HT-29 (cell line): ENCODE measurements at regions not wholly inside any gene's neighbourhood (a gene's known extent, or its start where the extent isn't known, plus 50 kb on each side); places are given as distances from the start of the nearest gene placed in this dataset.
"Not testable (repeated sequence)": the region's sequence is repeated elsewhere in the genome, so short reads cannot be mapped to it uniquely, and the experiment has no call there.

Experiments used
- DNase-seq: peaks from one replicate; pipeline ENCODE4 v3.0.0-alpha.2; 2015; ENCODE audit warnings: low spot score

DNA sequence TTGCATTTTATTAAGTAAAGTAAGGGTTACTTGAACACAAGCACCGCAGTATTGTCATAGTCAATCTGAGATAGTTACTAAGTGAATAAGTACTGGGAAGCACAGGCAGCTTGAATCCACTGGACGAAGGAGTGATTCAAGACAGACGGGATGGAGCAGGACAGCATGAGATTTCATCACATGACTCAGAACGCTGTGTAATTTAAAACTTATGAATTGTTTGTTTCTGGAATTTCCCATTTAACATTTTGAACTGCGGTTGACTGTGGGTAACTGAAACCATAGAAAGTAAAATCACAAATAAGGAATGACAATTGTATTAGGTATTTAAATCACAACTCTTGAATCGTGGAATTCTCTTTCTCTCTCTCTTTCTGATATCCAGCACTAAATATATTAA, 1630.4 kb upstream of the SEL1L start:
- DNase-seq, result no peak

DNA sequence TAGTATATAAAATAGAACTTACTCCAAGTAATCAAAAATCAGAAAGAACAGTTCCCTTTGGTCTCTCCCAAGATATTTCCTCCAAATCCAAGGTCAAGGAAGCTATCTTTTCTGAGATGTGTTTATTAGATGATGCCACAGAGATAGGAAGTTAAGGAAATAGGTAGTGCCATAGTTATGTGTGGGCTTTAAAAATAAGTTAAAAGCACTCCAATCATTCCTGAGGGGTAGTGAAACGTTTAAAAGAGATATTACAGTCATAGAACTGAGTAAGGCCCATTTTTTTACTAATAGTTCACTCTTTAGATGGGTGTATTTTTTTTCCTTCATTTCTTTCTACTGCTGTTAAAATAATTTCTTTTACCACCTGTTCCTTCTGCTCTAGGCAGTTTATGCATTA, 1630.9 kb upstream of the SEL1L start:
- DNase-seq, result no peak

DNA sequence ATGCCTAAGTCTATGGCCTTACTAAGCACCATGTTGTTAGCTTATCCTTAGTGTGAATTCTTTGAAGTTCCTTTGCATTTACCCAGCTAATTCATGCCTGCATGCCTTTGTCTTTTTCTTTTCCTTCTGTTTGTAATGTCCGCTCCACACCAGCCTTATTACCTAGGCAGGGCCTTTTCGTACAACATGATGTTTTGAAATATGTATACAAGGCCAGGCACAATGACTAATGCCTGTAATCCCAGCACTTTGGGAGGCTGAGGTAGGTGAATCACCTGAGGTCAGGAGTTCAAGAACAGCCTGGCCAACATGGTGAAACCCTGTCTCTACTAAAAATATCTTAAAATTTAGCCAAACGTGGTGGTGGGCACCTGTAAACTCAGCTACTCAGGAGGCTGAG, 1636.5 kb upstream of the SEL1L start:
- no peak for DNase-seq

DNA sequence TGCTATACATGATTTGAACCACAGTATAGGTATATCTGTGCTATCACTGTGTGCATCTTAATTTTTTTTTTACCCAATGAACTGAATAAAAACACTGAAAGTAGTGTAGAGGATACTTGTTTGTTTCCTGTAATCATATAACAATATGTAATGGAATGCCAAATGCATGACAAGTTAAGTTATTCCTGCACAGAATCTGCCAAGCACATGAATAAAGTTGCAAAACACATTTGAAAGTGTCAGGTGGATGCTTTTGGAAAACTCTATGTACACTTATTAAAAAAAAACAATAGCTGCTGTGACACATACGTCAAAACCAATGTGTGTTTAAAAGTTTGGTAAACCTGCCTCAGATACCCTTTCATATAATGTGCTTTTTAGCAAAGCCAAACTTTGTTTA, 1638.1 kb upstream of the SEL1L start:
- DNase-seq, result no peak

DNA sequence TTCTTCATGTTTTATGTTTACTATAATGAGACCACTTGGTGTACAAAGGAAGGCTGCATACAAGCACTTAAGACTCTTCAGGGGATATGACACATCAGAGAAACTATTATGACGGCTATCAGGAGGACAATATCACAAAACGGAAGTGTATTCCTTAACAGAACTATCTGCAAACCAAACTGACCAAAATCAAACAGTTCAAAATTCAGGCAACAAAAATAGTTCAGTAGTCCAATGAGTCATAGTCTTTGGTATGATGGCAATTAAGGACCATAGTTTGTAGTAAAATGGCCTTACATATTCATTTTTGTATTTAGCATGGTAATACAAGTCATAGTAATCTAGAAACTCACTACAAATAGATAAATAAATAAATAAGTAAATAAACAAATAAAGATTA, 1638.7 kb upstream of the SEL1L start:
- DNase-seq, result no peak

DNA sequence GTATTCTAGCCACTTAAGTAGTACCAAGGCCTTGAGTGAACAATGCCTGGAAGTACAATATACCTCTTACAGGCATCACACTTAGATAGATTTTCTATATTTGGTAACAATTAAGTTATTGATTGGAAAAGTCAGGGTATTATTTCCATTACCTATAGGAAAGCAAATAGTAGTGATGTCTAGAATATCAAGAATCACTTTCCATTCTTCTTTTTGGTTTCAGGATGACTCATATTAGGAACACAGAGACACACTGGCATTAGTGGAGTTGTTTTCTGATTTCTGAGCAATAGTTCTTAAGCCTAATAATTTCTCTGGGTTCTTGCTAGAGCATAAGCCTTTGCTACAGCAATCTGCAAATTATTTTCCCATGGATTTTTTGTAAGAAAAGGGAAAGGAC, 1640.0 kb upstream of the SEL1L start:
- no peak for DNase-seq

DNA sequence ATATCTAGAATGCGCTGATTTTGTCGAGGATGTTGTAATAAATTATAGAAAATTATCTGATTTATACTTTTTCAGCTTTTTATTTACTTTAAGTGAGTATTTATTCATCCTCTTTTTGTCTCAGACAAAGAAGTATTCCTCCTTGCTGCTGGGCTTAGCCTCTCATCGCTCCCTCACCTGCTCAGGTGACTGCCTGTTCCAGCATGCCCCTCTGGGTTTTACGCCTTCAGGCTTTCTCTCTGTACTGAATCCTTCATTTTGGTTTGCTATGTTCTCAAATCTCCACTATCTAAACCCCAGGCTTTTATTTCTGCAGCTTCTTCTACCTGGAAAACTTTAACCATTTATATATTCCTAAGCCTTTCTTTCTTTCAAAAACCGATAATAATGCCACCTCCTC, 1650.9 kb upstream of the SEL1L start:
- no peak for DNase-seq

DNA sequence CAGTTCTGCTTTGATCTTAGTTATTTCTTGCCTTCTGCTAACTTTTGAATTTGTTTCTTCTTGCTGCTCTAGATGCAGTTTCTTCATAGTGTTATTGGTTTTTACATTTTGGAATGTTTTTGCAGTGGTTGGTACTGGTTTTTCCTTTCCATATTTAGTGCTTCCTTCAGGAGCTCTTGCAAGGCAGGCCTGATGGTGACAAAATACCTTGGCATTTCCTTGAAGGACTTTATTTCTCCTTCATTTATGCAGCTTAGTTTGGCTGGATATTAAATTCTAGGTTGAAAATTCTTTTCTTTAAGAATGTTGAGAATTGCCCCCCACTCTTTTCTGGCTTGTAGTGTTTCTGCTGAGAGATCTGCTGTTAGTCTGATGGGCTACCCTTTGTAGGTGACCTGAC, 1654.7 kb upstream of the SEL1L start:
- DNase-seq, result not testable (repeated sequence)

DNA sequence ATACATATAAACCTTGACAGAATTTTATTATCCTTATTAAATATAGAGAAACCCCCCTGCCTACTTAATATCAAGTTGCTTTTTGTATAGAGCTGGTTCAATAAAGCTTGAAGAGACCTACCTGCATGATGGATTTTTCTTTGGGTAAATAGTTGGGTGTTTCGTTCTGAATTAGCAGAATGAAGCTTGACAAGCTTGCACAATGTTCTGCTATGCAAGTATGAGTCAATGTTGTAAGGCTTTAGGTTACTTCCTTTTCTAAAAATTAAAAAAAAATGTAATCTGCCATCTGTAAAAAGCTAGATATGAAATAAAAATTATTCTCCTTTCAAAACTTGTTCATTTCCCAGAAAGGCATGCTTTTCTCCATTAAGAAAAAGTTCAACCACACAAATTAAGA, 1662.6 kb upstream of the SEL1L start:
- no peak for DNase-seq

DNA sequence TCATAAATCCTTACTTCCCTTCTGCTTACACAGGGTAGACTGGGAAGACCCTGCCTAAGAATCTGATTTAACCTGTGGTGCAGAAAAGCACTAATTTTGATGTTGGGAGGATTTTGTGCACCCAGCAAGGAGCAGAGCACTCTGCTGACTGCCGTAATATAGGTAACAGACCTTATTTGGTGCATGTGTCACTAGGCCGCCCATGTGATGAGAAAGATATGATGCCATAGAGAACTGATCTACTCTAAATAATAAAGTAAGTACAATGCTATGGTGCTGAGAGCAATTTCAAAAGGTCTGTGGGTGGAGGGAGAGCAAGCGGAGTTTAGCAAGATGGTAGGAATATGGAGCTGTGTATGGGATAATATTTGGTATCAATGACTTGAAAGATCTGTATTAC, 1663.6 kb upstream of the SEL1L start:
- DNase-seq, result no peak

DNA sequence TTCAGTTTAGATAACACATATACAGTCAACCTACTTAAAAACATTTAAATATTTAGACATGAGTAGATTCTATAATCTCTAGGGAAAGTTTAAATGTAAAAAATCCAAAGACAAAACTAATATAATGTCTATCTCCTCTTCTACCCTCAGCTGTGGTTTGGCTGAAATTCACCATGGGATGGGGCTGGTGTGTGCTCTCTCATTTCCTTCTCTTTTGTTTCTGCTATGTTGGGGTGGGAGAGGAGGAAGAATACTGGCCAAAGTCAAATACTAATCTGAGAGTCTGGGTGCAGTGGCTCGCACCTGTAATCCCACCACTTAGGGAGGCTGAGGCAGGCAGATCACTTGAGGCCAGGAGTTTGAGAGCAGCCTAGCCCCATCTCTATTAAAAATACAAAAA, 1673.9 kb upstream of the SEL1L start:
- DNase-seq, result no peak

DNA sequence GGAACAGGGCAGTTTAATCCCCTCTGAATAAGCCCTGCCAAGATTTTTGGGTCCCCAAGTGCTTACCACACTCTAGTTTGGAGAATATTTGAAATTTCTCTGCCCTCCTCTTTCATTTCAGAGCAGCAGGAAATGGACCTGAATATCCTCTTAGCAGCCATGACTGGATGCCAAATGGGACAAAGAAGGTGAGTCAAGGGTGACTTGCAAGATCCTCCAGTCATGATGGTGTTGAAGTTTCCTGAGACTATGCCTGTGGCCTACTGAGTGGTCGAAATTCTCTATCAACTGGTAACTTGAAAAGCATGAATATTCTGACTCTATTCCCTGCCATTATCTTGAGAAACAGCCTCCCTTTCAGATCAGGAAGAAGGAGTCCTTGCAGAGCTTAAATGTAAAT, 1674.7 kb upstream of the SEL1L start:
- DNase-seq, result no peak

DNA sequence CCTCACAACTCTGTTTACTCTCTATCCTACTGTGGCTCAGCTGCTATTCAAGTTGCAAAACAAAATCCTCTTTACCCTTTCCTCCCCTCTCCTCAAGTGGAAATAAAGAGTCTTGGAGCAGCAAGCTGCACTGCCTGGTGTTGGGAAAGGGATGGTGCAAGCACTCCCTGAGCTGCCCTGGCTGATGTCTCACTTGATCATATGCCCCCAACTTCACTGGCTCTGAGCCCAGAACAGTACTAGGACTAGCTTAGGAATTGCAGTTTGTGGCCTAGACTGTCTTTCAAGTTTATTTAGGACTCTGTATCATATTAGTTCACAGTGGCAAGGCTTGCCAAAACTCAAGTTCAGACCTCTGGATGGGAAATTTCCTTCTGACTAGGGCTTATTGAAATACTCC, 1683.8 kb upstream of the SEL1L start:
- no peak for DNase-seq

DNA sequence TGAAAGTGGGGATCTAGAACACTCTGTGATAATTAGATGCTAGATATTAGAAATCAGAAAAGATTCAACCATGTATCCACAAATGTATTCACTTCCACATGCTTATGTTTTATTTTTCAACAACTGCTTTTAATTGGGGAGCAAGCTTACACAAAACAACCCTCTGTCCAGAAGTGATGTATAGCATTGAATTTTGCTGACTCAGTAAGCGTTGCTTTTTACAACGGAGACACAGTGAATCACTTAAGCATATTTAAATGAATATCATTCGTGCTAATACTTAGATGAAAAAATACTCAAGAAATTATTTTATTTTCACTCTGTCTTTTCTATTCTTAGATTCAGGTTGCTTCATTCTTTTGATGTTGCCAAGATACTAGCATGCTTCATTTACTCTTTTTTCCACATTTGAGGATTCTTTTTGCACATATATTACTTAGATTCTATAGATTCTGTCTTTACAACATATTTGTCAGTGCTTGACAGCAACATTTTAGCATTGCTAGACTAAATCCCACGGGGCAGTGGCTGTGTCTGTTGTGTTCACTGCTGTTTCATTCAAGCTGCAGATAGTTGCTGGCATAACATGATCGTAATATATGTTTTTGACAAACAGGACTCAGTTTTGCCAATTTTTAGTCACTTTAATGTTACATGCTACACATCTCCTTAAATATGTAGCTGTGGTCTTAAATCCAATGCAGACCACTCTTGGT, 1714.4 kb upstream of the SEL1L start:
- no peak for DNase-seq

DNA sequence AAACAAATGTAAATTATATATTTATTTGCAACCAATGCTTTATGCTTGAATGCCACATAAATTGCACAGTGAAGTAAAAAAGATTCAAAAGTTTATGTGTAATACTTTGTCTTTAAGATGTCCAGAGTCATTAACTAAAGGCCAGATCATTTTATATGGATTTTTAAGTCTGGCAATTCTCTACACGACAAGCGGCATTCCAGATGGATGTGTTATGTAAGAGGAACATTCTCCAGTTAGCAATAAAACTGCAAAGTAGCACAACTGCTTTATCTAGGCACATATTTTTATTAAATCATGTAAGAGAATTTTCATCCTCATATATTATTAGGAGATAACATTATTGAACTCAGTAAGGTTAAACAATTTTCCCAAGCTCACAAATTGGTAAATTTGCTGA, 1717.7 kb upstream of the SEL1L start:
- no peak for DNase-seq

DNA sequence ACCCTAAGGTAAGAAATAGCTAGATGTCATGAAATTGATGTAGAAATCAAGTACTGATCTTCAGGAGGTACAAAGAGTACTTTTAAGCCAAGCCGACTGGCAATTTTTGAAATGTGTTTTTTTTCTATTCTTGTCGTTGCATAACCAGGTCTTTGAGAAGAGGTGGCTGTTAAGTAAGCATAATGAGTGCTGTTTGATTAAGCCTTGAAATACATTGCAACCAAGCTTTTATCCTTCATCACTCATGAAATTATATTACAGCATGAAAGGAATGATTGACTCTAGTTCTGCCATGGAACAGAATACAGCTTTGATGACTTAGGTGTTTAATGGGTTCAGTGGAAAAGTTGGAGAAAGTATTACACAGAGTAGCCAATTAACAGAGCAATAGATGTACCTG, 1720.2 kb upstream of the SEL1L start:
- no peak for DNase-seq

DNA sequence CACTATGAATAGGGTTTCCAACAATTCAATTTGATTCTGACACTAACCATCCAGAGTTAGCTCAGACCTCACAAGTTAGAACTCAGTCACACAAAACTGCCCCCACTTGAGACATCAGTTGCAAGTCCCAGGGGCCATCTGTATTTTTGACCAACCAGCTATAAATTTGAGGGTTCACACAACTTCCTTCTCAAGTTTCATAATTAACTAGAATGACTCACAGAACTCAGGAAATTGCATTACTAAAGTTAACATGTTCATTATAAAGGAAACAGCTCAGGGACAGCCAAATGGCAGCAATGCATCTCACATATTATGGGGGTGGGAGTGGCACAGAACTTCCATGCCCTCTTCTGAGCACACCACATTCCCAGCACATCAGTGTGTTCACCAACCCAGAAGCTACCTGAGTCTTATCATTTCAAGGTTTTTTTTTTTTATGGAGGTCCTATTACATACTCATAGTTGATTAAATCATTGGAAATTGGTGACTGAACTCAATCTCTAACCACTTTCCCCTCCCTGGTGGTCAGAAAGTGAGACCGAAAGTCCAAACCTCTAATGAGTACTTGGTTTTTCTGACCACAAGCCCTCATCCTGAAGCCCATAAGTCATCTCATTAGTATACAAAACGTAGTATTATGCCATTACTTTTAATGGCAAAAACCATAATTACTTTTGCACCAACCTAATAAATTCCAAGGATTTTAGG, 1721.5 kb upstream of the SEL1L start:
- DNase-seq, result no peak

DNA sequence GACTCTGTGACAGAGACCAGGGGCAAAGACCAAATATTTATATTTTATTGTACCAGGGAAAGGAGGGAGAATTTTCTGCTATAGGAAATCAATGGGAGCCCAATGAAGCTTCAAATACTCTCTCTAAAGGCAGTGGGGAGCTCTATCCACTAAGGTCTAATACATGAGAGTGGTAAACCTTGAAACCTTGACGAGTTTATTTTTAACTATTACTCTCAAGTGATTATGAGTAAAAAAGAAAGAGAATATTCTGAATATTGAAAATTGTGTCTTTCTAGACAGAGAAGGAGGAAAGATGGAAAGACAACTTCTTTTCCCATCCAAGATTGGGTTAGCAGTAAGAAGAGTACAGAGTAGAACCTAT, 1722.1 kb upstream of the SEL1L start:
- DNase-seq, result no peak

DNA sequence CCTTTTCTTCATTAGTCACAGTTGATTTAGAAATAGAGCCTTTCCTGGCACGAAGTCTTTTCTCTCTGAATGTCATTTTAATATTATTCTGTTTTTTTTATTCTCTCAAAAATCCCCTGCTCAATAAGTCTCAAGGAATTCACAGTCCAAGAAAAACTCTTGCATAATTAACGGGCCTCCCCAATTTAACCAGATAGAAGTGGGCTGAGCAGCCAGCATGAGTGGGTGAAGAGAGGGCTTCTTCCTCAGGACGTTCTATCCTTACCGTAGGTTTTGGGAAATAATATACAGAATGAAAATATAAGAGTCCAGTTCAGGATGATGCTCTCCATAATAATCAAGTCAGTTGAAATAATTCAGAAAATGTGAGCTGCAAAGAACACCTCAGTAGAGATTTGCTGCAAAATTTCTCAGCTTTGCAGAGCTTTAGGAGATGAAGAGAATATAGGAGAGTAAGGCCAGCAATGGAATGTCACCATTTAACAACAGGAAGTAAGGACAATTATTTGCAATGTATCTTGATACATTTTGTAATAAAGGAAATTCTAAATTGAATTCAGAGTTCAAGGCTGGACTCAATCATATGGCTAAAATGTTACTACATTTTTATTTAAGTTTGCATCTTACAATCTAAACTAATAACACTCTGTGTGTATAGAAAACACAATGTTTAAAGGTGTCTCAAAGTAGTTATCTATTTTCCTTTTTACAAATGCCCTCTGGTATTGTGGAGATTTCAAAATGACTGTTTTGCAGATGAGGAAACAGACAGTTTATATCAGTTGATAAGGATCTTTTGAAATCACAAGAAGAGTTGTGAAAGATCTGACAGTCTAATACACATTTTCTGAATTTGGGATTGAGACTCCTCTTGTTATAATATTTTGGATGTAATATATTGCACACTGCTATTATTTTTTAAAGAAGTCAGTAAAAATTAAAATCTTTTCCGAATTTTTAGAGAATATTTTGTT, 1724.1 kb upstream of the SEL1L start:
- no peak for DNase-seq

DNA sequence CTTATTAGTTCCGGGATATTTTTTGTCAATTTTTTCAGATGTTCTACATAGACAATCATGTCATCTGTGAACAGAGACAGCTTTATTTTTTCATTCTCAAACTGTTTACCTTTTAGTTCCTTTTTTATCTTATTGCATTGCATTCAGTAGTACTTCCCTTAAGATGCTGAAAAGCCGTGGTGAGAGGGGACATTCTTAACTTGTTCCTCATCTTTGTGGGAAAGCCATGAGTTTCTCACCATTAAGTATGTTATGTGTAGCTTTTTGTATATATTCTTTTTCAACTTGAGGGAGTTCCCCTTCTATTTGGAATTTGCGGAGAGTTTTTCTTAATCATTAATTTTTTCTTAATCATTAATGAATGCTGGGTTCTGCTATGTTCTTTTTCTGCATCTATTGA, 1727.1 kb upstream of the SEL1L start:
- DNase-seq, result no peak

DNA sequence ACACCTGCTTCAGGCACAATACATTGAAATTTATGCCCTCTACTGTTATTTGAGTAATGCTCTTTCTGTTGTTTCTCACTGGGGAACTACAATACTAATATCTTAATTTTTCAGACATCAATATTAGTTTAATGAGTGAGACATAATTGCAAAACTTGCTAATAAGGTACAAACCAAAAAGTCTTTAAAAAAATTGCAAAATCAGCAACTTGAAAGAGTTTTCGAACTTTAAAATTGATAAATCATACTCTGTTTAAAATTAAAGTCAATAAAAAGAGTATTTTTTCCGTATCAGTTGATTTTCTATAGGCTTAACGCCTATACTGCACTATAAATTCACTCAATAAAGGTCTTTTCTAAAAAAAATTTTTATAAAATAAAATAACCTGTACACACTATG, 1735.9 kb upstream of the SEL1L start:
- DNase-seq, result no peak

DNA sequence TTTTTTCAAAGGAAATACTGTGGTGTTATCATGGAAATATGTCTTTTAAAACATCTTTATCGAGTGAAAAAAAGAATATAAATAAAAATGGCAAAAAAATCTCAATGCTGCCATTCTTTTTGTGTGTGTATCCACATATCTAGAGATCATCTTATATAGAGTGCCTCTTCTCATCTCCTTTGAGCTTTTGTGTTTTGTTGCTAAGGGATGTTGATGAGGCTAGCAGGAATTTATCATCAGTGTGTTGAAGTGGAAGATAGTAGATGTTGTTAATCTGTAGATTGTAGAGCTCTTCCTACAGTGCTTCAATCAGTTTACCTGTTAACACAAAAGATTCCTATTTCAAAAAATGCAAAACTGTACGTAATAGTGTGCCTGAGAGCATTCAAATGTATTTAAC, 1738.0 kb upstream of the SEL1L start:
- DNase-seq, result no peak

DNA sequence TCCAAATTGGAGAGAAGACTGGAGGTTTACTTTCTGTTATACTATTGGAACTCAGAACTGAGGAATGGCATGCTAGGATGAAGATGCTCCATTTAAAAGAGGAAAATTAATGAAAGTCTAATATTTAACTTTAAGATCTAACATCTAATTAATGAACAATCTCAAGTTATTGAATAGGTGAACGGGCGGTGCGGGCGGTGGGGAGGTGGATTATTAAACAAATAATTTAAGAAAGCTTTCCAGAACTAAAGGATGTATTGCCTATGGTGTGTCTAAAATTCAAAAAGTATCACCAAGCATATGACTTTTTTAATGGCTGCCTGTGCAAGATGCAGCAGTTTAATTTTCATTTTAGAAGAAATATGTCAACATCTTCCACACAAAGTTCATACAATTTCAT, 1747.1 kb upstream of the SEL1L start:
- DNase-seq, result no peak
